ENCODE measurements at regions not wholly inside any gene's neighbourhood (a gene's known extent, or its start where the extent isn't known, plus 50 kb on each side); places are given as distances from the start of the nearest gene placed in this dataset.

- no peak overlapping the region for H3K23ac ChIP-seq (ENCODE audit: low read length in 2 of 2)
- H2BK5ac ChIP-seq (ENCODE audit: low read depth, low read length, poor library complexity, severe bottlenecking), result no peak overlapping the region
- H3K14ac ChIP-seq (ENCODE audit: low read length in 2 of 2), result no peak overlapping the region
- no peak overlapping the region for H4K8ac ChIP-seq (ENCODE audit: low read length)
- H3K4me3 ChIP-seq (ENCODE audit: insufficient read depth in 1 of 2, low read depth in 1 of 2, low read length in 2 of 2), result no peak overlapping the region
- no peak overlapping the region for H4K91ac ChIP-seq (ENCODE audit: low read length)
- no peak overlapping the region for H2AK5ac ChIP-seq (ENCODE audit: low read length, severe bottlenecking)
- no peaks in the 10 kb centered on the region for H3K36me3 ChIP-seq (ENCODE audit: control insufficient read depth in 1 of 2, insufficient read depth in 2 of 2, low read depth in 1 of 2, low read length in 2 of 2)
- no peak overlapping the region for H2BK120ac ChIP-seq (ENCODE audit: low read depth, low read length)
- no peak overlapping the region for H2BK12ac ChIP-seq (ENCODE audit: low read length in 2 of 2)
- no peaks in the 10 kb centered on the region for H3K27me3 ChIP-seq (ENCODE audit: control insufficient read depth in 1 of 2, insufficient read depth in 1 of 2, low read length in 2 of 2)
- H3K79me1 ChIP-seq (replicated peaks; ENCODE audit: low read length, poor library complexity, severe bottlenecking), result no peaks in the 10 kb centered on the region
- no peak overlapping the region for H3K9ac ChIP-seq (ENCODE audit: low read length)
- WGBS, result 41% methylated on average over 5 of the region's 6 CpGs
- H3K4me1 ChIP-seq (ENCODE audit: control insufficient read depth, insufficient read depth, low read depth, low read length), result no peaks in the 10 kb centered on the region
- H2BK15ac ChIP-seq (ENCODE audit: low read depth, poor library complexity, severe bottlenecking), result no peak overlapping the region
- H3K18ac ChIP-seq (ENCODE audit: low read depth in 1 of 2, low read length in 2 of 2), result no peak overlapping the region
- H2AFZ ChIP-seq (ENCODE audit: low read depth, low read length), result no peak overlapping the region
- no peak for DNase-seq
- H3K27ac ChIP-seq (ENCODE audit: low read length, poor library complexity, severe bottlenecking), result no peak overlapping the region
- H3K9me3 ChIP-seq (ENCODE audit: control insufficient read depth, low read length), result no peaks in the 10 kb centered on the region
- no peak overlapping the region for H3K4me2 ChIP-seq (ENCODE audit: low read length, poor library complexity, severe bottlenecking)
- no peak overlapping the region for H3K4ac ChIP-seq (ENCODE audit: low read depth in 1 of 2, low read length in 2 of 2)
These were observed 143.0 kb upstream of the GYPA start for GRCh38 chr4:144283526-144283925.

GRCh38 chr4:144284026-144284425, 143.5 kb upstream of the GYPA start:
- H3K36me3 ChIP-seq (ENCODE audit: control insufficient read depth in 1 of 2, insufficient read depth in 2 of 2, low read depth in 1 of 2, low read length in 2 of 2), result no peaks in the 10 kb centered on the region
- no peak overlapping the region for H2BK5ac ChIP-seq (ENCODE audit: low read depth, low read length, poor library complexity, severe bottlenecking)
- no peaks in the 10 kb centered on the region for H3K27me3 ChIP-seq (ENCODE audit: control insufficient read depth in 1 of 2, insufficient read depth in 1 of 2, low read length in 2 of 2)
- H3K9ac ChIP-seq (ENCODE audit: low read length), result no peak overlapping the region
- no peak overlapping the region for H3K4me3 ChIP-seq (ENCODE audit: insufficient read depth in 1 of 2, low read depth in 1 of 2, low read length in 2 of 2)
- H3K79me1 ChIP-seq (replicated peaks; ENCODE audit: low read length, poor library complexity, severe bottlenecking), result no peaks in the 10 kb centered on the region
- H3K23ac ChIP-seq (ENCODE audit: low read length in 2 of 2), result no peak overlapping the region
- DNase-seq, result no peak
- no peak overlapping the region for H2BK12ac ChIP-seq (ENCODE audit: low read length in 2 of 2)
- no peaks in the 10 kb centered on the region for H3K9me3 ChIP-seq (ENCODE audit: control insufficient read depth, low read length)
- no peak overlapping the region for H2AFZ ChIP-seq (ENCODE audit: low read depth, low read length)
- no peak overlapping the region for H2AK5ac ChIP-seq (ENCODE audit: low read length, severe bottlenecking)
- H4K91ac ChIP-seq (ENCODE audit: low read length), result no peak overlapping the region
- no peak overlapping the region for H3K14ac ChIP-seq (ENCODE audit: low read length in 2 of 2)
- no peak overlapping the region for H3K4ac ChIP-seq (ENCODE audit: low read depth in 1 of 2, low read length in 2 of 2)
- H3K27ac ChIP-seq (ENCODE audit: low read length, poor library complexity, severe bottlenecking), result no peak overlapping the region
- H3K4me1 ChIP-seq (ENCODE audit: control insufficient read depth, insufficient read depth, low read depth, low read length), result no peaks in the 10 kb centered on the region
- no peak overlapping the region for H2BK15ac ChIP-seq (ENCODE audit: low read depth, poor library complexity, severe bottlenecking)
- H3K18ac ChIP-seq (ENCODE audit: low read depth in 1 of 2, low read length in 2 of 2), result no peak overlapping the region
- no peak overlapping the region for H3K4me2 ChIP-seq (ENCODE audit: low read length, poor library complexity, severe bottlenecking)
- H4K8ac ChIP-seq (ENCODE audit: low read length), result no peak overlapping the region
- H2BK120ac ChIP-seq (ENCODE audit: low read depth, low read length), result no peak overlapping the region

- no peak overlapping the region for H2BK12ac ChIP-seq (ENCODE audit: low read length in 2 of 2)
- no peak for DNase-seq
- no peak overlapping the region for H3K4me2 ChIP-seq (ENCODE audit: low read length, poor library complexity, severe bottlenecking)
- no peak overlapping the region for H2AK5ac ChIP-seq (ENCODE audit: low read length, severe bottlenecking)
- no peak overlapping the region for H3K23ac ChIP-seq (ENCODE audit: low read length in 2 of 2)
- no peak overlapping the region for H3K4me3 ChIP-seq (ENCODE audit: insufficient read depth in 1 of 2, low read depth in 1 of 2, low read length in 2 of 2)
- H3K9me3 ChIP-seq (ENCODE audit: control insufficient read depth, low read length), result no peaks in the 10 kb centered on the region
- no peak overlapping the region for H3K4ac ChIP-seq (ENCODE audit: low read depth in 1 of 2, low read length in 2 of 2)
- H4K8ac ChIP-seq (ENCODE audit: low read length), result no peak overlapping the region
- no peak overlapping the region for H2BK15ac ChIP-seq (ENCODE audit: low read depth, poor library complexity, severe bottlenecking)
- no peak overlapping the region for H4K91ac ChIP-seq (ENCODE audit: low read length)
- WGBS, result 86% methylated on average over 5 of the region's 6 CpGs
- no peak overlapping the region for H3K18ac ChIP-seq (ENCODE audit: low read depth in 1 of 2, low read length in 2 of 2)
- no peak overlapping the region for H2BK5ac ChIP-seq (ENCODE audit: low read depth, low read length, poor library complexity, severe bottlenecking)
- H2AFZ ChIP-seq (ENCODE audit: low read depth, low read length), result no peak overlapping the region
- H3K9ac ChIP-seq (ENCODE audit: low read length), result no peak overlapping the region
- no peak overlapping the region for H2BK120ac ChIP-seq (ENCODE audit: low read depth, low read length)
- no peaks in the 10 kb centered on the region for H3K36me3 ChIP-seq (ENCODE audit: control insufficient read depth in 1 of 2, insufficient read depth in 2 of 2, low read depth in 1 of 2, low read length in 2 of 2)
- no peaks in the 10 kb centered on the region for H3K4me1 ChIP-seq (ENCODE audit: control insufficient read depth, insufficient read depth, low read depth, low read length)
- H3K27ac ChIP-seq (ENCODE audit: low read length, poor library complexity, severe bottlenecking), result no peak overlapping the region
- H3K79me1 ChIP-seq (replicated peaks; ENCODE audit: low read length, poor library complexity, severe bottlenecking), result no peaks in the 10 kb centered on the region
- no peaks in the 10 kb centered on the region for H3K27me3 ChIP-seq (ENCODE audit: control insufficient read depth in 1 of 2, insufficient read depth in 1 of 2, low read length in 2 of 2)
- no peak overlapping the region for H3K14ac ChIP-seq (ENCODE audit: low read length in 2 of 2)
These were observed 147.7 kb upstream of the GYPA start for GRCh38 chr4:144288011-144288903.

GRCh38 chr4:144289667-144290428, 149.3 kb upstream of the GYPA start:
- Histone ChIP-seq H2BK15ac (ENCODE audit: low read depth, poor library complexity, severe bottlenecking) (no peak overlapping the region), H3K18ac (ENCODE audit: low read depth in 1 of 2, low read length in 2 of 2) (no peak overlapping the region), H4K91ac (ENCODE audit: low read length) (no peak overlapping the region), H3K23ac (ENCODE audit: low read length in 2 of 2) (no peak overlapping the region), H2BK12ac (ENCODE audit: low read length in 2 of 2) (no peak overlapping the region), H3K4me1 (ENCODE audit: control insufficient read depth, insufficient read depth, low read depth, low read length) (no peaks in the 10 kb centered on the region), H3K27ac (ENCODE audit: low read length, poor library complexity, severe bottlenecking) (no peak overlapping the region), H3K9me3 (ENCODE audit: control insufficient read depth, low read length) (no peaks in the 10 kb centered on the region), H4K8ac (ENCODE audit: low read length) (no peak overlapping the region), H2AK5ac (ENCODE audit: low read length, severe bottlenecking) (no peak overlapping the region), H3K36me3 (ENCODE audit: control insufficient read depth in 1 of 2, insufficient read depth in 2 of 2, low read depth in 1 of 2, low read length in 2 of 2) (no peaks in the 10 kb centered on the region), H3K79me1 (replicated peaks; ENCODE audit: low read length, poor library complexity, severe bottlenecking) (no peaks in the 10 kb centered on the region), H3K4me2 (ENCODE audit: low read length, poor library complexity, severe bottlenecking) (no peak overlapping the region), H3K14ac (ENCODE audit: low read length in 2 of 2) (no peak overlapping the region), H3K4me3 (ENCODE audit: insufficient read depth in 1 of 2, low read depth in 1 of 2, low read length in 2 of 2) (no peak overlapping the region), H3K4ac (ENCODE audit: low read depth in 1 of 2, low read length in 2 of 2) (no peak overlapping the region), H2AFZ (ENCODE audit: low read depth, low read length) (no peak overlapping the region), H3K27me3 (ENCODE audit: control insufficient read depth in 1 of 2, insufficient read depth in 1 of 2, low read length in 2 of 2) (no peaks in the 10 kb centered on the region), H2BK5ac (ENCODE audit: low read depth, low read length, poor library complexity, severe bottlenecking) (no peak overlapping the region), H3K9ac (ENCODE audit: low read length) (no peak overlapping the region), H2BK120ac (ENCODE audit: low read depth, low read length) (no peak overlapping the region)
- DNase-seq, result no peak
- WGBS, result no CpG with 5 or more reads among the region's 1 CpG

Data from mesenchymal stem cell (in vitro differentiated cells and primary cell).